DLD1 (cell line): ENCODE measurements at regions not wholly inside any gene's neighbourhood (a gene's known extent, or its start where the extent isn't known, plus 50 kb on each side); places are given as distances from the start of the nearest gene placed in this dataset.
"Not testable (repeated sequence)": the region's sequence is repeated elsewhere in the genome, so short reads cannot be mapped to it uniquely, and the experiment has no call there.

Experiments
- in situ Hi-C: cut with HindIII; loops from 2 replicates; pipeline ENCODE4 v1.10.0; 2017; ENCODE audit warnings: low sequenced_read_pairs

DNA sequence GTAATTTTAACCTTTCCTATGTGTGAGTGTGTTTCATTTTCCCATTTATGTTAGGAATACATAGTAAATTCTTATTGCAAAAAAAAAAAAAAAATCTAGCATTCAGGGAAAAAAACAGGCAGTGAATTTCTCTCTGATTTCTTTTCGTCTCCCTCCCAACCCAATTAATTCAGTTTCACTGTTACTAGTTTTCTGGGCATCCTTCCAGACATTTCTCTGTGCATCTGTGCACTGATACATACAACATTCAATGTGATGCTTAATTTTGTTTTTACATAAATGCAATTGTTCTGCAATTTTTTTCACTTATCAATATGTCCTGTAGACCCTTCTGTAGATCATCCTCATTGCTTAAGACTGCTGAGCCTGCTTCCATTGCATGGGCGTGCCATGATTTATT lies 694.3 kb upstream of the TBX3 start:
- in situ Hi-C loops = no loop called here

GRCh38 chr12:115377779-115378178 lies 693.8 kb upstream of the TBX3 start:
- in situ Hi-C loops = no loop called here

DNA sequence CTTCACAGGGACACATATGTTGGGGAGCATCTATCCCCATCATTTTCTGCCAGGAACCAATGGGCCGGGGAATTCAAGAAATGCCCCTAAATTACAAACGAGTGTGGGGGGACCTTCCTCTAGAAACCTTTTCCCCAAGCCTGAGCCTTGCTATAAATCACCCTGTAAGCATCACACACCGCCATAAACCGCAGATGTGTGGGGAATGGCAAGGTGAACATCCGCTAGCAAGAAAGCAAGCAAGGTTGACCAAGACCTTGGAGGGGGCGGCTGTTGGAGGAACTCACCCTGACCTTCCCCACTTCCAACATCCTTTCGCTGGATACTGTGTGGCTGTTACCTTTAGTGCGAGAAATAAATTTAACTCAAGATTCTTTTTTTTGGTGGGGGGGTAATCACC lies 693.3 kb upstream of the TBX3 start:
- in situ Hi-C loops = no loop called here

DNA sequence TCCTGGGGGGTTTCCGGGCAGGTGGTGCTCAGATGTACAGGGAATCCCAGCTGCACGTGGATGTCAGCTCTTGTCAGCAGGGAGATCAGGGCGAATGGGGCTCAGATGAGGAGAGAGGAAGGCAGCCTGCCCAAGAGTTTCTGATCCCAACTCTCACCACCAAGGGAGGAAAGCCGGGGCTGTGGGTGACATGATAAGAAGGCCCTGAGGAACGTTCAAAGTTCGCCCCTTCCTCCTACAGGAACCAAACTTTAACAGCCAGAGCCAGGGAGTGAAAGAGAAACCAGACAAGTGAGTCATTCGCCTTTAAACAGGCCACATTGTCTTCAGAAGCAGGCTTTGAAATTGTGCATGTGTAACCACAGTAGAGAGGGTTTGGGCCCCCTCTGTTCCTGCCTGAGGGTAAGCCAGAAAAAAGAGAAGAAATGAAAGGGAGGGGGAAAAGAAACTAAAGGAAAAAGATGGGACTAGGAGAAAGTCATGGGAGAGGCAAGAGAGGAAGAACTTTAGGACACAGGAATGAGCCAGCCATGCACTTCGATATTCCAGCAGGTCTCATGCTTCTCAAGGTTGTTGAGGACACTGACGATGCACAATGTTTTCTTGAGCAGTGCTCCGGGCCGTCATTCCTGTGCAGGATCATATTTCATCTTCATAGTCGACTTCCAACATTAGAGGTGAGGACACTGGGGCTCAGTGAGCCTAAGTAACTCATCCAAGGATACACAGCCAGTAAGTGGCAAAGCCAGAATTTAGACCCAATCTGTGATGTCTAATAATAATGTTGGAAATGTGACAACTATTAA lies 691.4 kb upstream of the TBX3 start:
- in situ Hi-C loops = no loop called here

DNA sequence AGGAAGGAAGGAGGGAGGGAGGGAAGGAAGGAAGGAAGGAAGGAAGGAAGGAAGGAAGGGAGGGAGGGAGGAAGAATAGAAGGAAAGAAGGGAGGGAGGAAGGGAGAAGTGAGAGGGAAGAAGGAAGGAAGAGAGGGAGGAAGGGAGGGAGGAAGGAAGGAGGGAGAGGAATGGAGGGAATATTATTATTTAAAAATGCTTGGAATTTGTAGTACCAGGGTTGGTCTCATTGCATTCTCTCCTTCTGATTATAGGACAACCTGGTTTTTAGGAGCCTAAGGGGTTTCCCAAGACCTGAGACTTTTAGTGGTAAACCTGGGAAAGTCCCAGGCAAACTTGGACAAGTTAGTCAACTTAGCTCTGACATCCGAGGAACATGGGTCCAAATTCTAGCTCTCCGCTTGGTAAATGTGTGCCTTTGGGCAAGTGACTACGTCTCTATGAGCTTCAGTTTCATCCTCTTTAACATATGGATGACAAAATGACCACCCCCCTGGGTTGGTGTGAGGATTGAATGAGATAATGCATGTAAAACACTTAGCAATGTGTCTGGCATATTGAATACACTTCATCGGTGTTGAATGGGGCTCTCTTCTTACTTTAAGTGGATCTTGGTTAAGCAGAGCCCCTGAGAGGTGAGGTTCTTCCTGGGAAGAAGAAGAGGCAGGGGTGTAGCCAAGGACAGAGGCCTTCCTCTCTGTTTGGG lies 690.7 kb upstream of the TBX3 start:
- in situ Hi-C loops = no loop called here

DNA sequence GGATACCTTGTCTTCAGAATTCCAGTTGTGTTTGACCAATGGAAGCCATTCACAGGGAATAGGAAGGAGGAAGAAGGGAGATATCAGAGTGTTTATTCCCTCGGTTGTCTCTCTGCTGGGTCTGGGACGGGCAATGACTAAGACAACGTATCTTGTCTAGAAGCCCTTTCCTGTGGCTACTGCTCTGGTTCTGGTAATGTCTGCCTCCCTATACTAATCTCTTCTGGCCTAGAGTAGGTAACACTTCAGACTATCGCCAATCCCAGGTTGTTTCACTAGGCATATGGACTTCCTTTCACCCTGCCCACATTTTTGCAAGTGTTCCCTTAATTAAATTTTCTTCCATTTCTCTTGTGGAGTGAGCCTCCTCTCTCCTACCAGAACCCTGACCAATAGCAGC lies 687.7 kb upstream of the TBX3 start:
- in situ Hi-C loops = no loop called here

GRCh38 chr12:115370650-115371049 lies 686.7 kb upstream of the TBX3 start:
- in situ Hi-C loops = no loop called here

DNA sequence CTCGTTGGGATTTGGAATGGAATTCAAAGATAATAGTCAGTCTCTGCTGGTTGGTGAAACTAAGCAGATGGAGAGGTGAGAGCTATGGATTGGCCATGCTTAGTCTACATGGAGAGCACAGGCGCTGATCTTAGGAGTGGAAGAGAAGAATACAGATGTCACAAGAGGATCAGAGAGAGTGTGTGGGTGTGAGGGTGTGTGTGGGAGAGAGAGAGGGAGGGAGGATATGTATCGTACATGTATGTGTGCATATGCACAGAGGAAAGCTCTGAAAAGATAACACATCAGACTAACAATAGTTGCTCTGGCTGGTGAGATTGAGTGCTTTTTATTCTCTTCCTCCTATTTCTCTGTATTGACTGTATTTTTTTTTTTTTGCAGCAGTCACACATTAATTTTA lies 686.2 kb upstream of the TBX3 start:
- in situ Hi-C loops = no loop called here

DNA sequence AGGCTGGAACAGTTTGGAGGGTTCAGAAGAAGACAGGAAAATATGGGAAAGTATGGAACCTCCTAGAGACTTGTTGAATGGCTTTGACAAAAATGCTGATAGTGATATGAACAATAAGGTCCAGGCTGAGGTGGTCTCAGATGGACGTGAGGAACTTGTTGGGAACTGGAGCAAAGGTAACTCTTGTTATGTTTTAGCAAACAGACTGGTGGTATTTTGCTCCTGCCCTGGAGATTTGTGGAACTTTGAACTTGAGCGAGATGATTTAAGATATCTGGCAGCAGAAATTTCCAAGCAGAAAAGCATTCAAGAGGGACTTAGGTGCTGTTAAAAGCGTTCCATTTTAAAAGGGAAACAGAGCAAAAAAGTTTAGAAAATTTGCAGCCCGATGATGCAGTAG lies 682.3 kb upstream of the TBX3 start:
- in situ Hi-C loops = not testable (repeated sequence)

DNA sequence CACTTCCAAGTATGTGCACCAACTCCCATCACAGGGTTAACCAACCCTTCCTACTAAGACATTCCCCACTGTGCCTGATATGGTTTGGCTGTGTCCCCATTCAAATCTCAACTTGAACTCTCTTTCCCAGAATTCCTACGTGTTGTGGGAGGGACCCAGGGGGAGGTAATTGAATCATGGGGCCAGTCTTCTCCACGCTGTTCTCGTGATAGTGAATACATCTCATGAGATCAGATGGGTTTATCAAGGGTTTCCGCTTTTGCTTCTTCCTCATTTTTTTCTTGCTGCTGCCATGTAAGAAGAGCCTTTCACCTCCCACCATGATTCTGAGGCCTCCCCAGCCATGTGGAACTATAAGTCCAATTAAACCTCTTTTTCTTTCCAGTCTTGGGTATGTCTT lies 681.8 kb upstream of the TBX3 start:
- in situ Hi-C loops = not testable (repeated sequence)

DNA sequence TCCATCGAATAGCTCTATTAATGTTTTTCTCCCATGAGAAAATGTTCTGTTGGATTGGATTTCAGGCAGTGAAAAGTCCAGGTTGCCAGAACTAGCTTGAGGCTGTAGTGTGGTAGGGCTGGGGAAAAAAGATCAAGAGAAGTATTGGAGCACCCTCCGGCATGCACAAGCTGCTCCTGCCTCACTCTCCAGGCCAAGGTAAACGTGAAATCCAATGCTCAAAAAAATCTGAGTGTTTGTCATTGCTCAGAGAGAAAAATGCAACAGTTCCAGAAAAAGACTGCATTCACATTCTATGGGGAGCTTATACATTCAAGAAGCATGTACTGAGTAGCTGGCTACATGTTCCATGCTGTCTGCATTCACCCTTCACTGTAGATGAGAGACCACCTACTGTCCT lies 680.9 kb upstream of the TBX3 start:
- in situ Hi-C loops = no loop called here

- in situ Hi-C loops = no loop called here
Measured at GRCh38 chr12:115362339-115362976, 678.5 kb upstream of the TBX3 start.

DNA sequence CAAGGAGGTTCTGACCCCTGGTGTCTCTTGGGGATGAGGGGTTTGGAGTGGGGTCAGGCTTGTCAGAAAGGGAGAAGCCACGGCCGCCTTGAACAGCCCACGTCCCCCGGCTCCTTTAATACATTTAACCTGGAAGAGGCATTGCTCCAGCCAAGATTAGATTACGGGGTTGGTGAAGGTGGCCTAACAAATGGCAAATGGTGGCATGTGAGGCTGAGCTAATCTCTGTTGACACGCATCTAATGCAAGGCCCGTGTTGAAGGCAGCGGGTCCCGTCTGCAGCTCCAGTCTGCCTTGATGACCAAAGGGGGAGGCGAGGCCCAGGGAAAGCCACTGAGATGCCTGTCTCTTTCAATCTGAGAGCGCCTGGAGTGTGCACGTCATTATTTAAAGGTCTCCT lies 673.7 kb upstream of the TBX3 start:
- in situ Hi-C loops = no loop called here

GRCh38 chr12:115355301-115355700 lies 671.3 kb upstream of the TBX3 start:
- in situ Hi-C loops = no loop called here

DNA sequence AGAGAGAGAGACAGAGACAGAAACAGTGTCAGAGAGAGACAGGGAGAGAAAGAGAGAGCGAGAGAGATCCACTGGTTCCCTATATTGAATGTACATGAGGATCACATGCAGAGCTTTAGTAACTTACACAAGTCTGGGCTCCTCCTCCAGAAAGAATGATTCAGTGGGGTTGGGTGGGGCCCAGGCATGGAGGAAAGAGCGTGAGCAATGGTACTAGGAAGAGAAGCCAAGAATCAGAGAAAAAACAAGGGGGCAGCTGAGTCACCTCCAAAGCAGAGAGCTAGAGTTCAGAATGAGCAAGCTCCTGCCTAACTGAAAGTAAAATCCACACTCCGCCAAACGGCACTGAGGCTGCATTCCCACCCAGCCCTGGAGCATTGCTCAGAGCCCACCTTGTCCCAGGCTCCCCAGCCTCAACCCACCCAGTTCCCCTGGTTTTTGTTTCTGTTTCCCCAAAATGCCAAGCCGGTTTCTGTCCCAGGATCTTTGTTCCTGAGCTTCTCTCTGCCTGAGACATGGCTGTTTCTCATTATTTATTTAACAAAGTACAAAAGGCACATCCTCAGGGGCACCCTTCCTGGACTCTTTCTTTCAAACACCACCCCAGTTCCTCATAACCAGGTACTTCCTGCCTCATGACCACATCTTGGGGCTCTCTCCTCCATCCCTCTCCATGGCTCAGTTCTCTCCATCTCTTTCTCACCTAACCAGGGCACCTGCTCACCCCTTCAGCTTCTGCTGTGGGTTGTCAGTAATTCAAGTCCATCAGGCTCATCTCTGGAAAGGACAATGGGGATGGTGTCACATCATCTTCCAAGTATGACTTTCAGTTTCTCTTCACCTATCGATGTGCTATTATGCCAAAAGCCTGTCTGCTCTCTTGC lies 670.3 kb upstream of the TBX3 start:
- in situ Hi-C loops = no loop called here

DNA sequence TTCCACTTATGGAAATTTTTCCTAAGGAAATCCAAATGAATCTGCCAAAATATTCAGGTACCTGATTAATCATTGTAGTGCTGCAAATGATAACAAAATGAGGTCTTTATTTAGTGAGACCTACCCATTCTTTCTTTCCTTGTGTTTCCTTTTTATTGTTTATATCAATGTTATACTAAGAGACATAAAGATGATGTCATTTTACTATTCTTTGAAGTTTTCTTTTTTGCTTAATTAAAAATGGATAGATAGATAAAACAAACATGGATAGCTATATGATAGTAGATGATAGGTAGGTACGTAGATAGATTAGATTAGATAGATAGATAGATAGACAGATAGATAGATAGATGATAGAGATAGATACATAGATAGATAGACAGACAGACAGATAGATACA lies 669.5 kb upstream of the TBX3 start:
- in situ Hi-C loops = no loop called here

- in situ Hi-C loops = no loop called here
Measured at GRCh38 chr12:115351514-115352077, 667.6 kb upstream of the TBX3 start.

DNA sequence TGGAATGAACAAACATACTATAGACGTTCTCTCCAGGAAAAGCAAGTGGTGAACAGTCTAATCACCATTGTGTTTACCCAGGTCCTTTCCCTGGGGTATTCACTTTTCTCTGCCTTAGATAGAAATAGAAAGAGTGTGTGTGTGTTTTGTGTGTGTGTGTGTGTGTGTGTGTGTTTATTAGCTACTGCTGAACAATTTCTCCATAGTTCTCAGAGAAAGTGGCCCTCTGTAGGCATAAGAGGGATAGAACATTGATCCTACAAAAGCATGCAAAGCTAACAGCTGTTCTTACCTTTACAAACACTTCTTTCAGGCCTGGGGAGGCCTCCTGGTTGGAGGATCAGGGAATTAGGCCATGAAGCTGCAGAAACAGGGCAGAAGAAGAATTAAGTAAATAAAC lies 665.7 kb upstream of the TBX3 start:
- in situ Hi-C loops = no loop called here

- in situ Hi-C loops = no loop called here
Measured at GRCh38 chr12:115348301-115348700, 664.3 kb upstream of the TBX3 start.

- in situ Hi-C loops = no loop called here
Measured at GRCh38 chr12:115343601-115344000, 659.6 kb upstream of the TBX3 start.

DNA sequence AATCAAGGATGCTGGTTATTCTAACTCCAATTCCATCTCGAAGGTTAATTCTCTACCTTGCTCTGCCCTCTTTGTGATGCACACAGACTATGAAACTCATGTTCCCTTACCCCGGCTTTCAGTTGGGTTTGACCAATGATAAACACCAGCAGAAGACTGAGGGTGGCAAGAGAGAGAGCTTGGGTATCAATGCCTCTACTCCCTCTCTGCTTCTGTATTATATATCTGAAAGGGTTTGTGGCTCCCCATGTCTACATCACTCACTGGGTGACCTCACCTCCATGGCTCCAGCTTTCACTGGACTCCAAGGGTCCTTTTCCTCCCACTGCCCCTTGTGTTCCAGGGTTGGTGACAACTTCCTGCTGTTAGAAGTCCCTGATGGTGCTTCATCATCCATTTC lies 659.0 kb upstream of the TBX3 start:
- in situ Hi-C loops = no loop called here
